Upper lobe of right lung (tissue), 1 donor: ENCODE measurements at regions not wholly inside any gene's neighbourhood (a gene's known extent, or its start where the extent isn't known, plus 50 kb on each side); places are given as distances from the start of the nearest gene placed in this dataset.

Source experiments
- ATAC-seq: fragments of 200-7000 bp; cut with Tn5 transposase; one replicate; pipeline ENCODE4 v1.9.1; 2020; ENCODE audit warnings: mild to moderate bottlenecking, moderate library complexity
- DNase-seq: peaks from one replicate; pipeline ENCODE4 v3.0.0-alpha.2; 2020
- H3K27ac ChIP-seq: fragments of 200-600 bp; one replicate; pipeline ENCODE4 v1.8.0; 2022
- H3K27me3 ChIP-seq: fragments of 200-600 bp; one replicate; pipeline ENCODE4 v1.8.0; 2022; ENCODE audit warnings: mild to moderate bottlenecking
- H3K36me3 ChIP-seq: fragments of 200-600 bp; one replicate; pipeline ENCODE4 v1.8.0; 2022
- H3K4me1 ChIP-seq: fragments of 200-600 bp; one replicate; pipeline ENCODE4 v1.8.0; 2022
- H3K4me3 ChIP-seq: fragments of 200-600 bp; one replicate; pipeline ENCODE4 v1.8.0; 2022; ENCODE audit warnings: mild to moderate bottlenecking
- H3K9me3 ChIP-seq: fragments of 200-600 bp; one replicate; pipeline ENCODE4 v1.8.0; 2022
- intact Hi-C: fragments of 100-400 bp; cut with DNase I; formaldehyde crosslinking; loops from one replicate; pipeline ENCODE4 v1.11.0; 2022
- TF ChIP-seq, protein P1 (sequence below): fragments of 200-600 bp; IDR thresholded peaks from one replicate; pipeline ENCODE4 v1.8.0; 2022; ENCODE audit warnings: antibody characterized with exemption
- donor health status: DM: no; HTN: yes; CAD: no; lungs with severe emphysema.

DNA sequence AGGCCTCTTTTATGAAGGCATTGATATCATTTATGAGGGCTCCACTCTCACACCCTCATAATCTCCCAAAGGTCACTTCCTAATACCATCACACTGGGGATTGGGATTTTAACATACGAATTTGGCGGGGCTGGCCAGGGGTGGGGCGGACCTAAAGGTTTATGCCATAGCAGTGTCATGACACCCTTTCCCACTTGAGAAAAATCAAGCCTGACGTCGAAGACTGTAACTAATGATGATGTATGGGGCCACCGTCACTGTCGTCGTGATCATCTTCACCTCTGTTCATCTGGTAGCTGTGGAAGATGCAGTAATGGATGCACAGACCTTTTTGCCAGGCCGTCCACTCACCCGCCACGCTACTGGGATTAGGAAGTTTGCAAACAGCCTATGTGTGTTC lies 912.1 kb downstream of the TBC1D22A start:
- no peak for DNase-seq
- Histone ChIP-seq H3K4me3 (no peak overlapping the region), H3K4me1 (no peaks in the 10 kb centered on the region), H3K27me3 (no peaks in the 10 kb centered on the region), H3K36me3 (no peaks in the 10 kb centered on the region), H3K9me3 (no peaks in the 10 kb centered on the region), H3K27ac (no peak overlapping the region)
- intact Hi-C loops, result no loop called here
- no peak for ATAC-seq
- TF ChIP-seq, protein P1, sequence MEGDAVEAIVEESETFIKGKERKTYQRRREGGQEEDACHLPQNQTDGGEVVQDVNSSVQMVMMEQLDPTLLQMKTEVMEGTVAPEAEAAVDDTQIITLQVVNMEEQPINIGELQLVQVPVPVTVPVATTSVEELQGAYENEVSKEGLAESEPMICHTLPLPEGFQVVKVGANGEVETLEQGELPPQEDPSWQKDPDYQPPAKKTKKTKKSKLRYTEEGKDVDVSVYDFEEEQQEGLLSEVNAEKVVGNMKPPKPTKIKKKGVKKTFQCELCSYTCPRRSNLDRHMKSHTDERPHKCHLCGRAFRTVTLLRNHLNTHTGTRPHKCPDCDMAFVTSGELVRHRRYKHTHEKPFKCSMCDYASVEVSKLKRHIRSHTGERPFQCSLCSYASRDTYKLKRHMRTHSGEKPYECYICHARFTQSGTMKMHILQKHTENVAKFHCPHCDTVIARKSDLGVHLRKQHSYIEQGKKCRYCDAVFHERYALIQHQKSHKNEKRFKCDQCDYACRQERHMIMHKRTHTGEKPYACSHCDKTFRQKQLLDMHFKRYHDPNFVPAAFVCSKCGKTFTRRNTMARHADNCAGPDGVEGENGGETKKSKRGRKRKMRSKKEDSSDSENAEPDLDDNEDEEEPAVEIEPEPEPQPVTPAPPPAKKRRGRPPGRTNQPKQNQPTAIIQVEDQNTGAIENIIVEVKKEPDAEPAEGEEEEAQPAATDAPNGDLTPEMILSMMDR, result no peak

DNA sequence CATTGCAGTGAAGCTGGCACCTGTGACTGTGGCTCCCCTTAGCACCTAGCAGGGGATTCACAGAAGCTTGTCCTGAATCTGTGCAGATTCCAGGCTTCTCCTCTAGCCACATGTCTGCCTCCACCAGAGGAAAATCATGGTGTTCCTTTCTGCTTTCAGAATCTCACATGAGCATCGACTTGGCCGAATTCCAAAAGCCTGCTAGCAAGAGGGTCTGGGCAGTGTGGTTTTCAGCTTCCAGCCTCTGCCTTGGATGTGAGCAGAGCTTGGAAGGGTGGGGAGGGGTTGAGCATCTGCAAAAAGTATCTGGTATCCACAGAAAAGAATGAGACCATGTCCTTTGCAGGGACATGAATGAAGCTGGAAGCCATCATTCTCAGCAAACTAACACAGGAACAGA lies 911.1 kb downstream of the TBC1D22A start:
- Histone ChIP-seq H3K27me3 (no peaks in the 10 kb centered on the region), H3K4me3 (no peak overlapping the region), H3K27ac (no peak overlapping the region), H3K4me1 (no peaks in the 10 kb centered on the region), H3K36me3 (no peaks in the 10 kb centered on the region), H3K9me3 (no peaks in the 10 kb centered on the region)
- no peak for DNase-seq
- intact Hi-C loops, result no loop called here
- ATAC-seq, result no peak
- TF ChIP-seq, protein P1, result no peak

DNA sequence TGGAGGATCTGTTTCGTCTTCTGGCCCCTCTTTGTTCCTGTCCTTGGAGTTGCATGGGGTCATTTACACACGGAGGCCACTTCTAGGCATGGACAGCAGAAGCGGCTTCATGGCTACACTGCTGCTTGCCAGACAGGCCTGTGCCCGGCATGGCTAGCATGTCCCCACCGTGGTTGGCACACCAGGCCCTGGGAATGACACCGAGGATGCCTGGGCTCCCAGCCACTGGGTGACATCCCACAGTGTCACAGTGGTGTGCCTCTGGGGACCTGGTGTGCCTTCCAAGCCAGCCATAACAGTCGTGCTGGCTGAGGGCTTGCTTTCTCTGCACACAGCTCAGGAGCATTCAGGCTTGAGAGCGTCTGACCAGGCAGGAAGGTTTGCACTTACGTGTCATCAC lies 910.1 kb downstream of the TBC1D22A start:
- no peaks in the 10 kb centered on the region for H3K4me1 ChIP-seq
- ATAC-seq (no peak), DNase-seq (no peak)
- no peaks in the 10 kb centered on the region for H3K9me3 ChIP-seq
- TF ChIP-seq, protein P1, result no peak
- no peak overlapping the region for H3K27ac ChIP-seq
- no peak overlapping the region for H3K4me3 ChIP-seq
- H3K27me3 ChIP-seq, result peaks cover 6% of the 10 kb centered on the region
- intact Hi-C loops, result no loop called here
- no peaks in the 10 kb centered on the region for H3K36me3 ChIP-seq

DNA sequence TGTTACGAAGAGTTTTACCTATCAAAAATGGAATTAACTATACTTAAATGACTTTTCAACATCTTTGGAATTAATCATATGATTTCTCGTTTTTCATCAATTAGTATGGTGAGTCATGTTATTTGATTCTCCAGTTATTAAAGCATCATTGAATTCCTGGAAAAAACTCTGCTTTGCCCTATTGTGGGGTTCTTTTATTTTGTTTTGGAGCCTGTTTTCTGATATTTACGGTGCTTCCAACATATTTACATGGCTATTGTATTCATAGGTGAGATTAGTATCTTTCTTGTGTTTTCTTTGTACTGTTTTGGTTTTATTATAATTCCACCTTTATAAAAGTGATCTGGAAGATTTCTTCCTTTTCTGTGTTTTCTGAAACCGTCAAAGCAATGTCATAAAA lies 902.7 kb downstream of the TBC1D22A start:
- DNase-seq, result no peak
- no peaks in the 10 kb centered on the region for H3K36me3 ChIP-seq
- no peaks in the 10 kb centered on the region for H3K4me1 ChIP-seq
- TF ChIP-seq, protein P1, result no peak
- ATAC-seq, result no peak
- no peak overlapping the region for H3K4me3 ChIP-seq
- peaks cover 9% of the 10 kb centered on the region for H3K27me3 ChIP-seq
- no peak overlapping the region for H3K27ac ChIP-seq
- no peaks in the 10 kb centered on the region for H3K9me3 ChIP-seq
- intact Hi-C loops, result no loop called here

DNA sequence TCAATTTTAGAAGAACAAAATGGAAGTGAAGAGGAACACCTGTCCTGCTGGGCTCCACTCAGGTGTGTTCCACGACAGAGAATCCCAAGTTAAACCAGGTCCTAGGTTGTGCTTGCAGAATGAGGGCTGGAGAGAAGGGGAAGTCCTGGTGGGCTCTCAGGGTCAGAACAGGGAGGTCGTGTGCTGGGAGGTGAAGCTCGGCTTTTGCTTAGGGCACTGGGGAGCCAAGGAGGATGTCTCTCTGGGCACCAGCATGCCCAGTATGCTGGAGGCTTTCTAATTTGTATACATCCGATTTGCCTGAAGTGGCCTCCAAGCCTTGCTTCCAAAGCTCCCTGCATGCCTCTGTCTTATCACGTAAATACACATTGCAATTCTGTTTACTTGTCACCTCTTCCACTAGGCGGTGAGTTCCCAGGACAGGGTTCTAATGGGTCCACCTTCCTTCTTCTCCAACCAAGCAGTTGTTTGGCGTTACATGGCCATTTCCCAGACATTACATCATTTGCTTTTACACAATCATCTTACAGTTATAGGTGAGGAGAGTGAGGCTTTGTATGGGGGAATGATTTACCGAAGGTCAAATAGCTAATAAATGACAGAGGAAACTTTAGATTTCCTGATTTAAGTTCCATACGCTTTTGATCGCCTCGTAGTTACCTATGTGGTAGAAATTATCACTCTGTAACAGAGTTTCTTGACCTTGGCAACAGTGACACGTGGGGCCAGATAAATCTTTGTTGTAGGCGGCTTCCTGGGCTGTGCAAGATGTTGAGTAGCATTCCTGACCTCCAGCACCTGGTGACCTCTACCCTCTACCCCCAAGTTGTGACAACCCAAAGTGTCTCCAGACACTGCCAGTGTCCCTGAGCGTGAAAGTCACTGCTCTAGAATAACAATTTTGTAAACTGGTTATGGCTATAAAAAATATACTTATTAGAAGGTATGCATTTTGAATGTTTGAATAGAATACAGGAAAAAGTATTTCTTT lies 901.5 kb downstream of the TBC1D22A start:
- no peak overlapping the region for H3K27ac ChIP-seq
- H3K27me3 ChIP-seq, result peaks cover 9% of the 10 kb centered on the region
- DNase-seq, result no peak
- no peak for ATAC-seq
- no peak overlapping the region for H3K4me3 ChIP-seq
- intact Hi-C loops, result no loop called here
- H3K9me3 ChIP-seq, result no peaks in the 10 kb centered on the region
- H3K36me3 ChIP-seq, result no peaks in the 10 kb centered on the region
- H3K4me1 ChIP-seq, result no peaks in the 10 kb centered on the region
- TF ChIP-seq, protein P1, result no peak
